Progenitor cell of endocrine pancreas (in vitro differentiated cells): ENCODE measurements at regions not wholly inside any gene's neighbourhood (a gene's known extent, or its start where the extent isn't known, plus 50 kb on each side); places are given as distances from the start of the nearest gene placed in this dataset.

Source experiments
- DNase-seq: peaks from one replicate; pipeline ENCODE4 v3.0.0; 2021; ENCODE audit warnings: low spot score; ENCODE audit not compliant: unreplicated experiment
- H3K27ac Mint-ChIP-seq: 2 replicates; pipeline ENCODE4 v1.8.0; 2021; ENCODE audit warnings: mild to moderate bottlenecking, moderate library complexity, mixed read lengths
- H3K27me3 Mint-ChIP-seq: 2 replicates; pipeline ENCODE4 v1.8.0; 2021; ENCODE audit warnings: mixed read lengths
- H3K36me3 Mint-ChIP-seq: 2 replicates; pipeline ENCODE4 v1.8.0; 2022; ENCODE audit warnings: mixed read lengths; ENCODE audit not compliant: insufficient read depth
- H3K4me1 Mint-ChIP-seq: 2 replicates; pipeline ENCODE4 v1.8.0; 2021; ENCODE audit warnings: low read depth, mixed read lengths
- H3K4me3 Mint-ChIP-seq: 2 replicates; pipeline ENCODE4 v1.8.0; 2021; ENCODE audit warnings: low read depth, mild to moderate bottlenecking, moderate library complexity, mixed read lengths
- H3K9me3 Mint-ChIP-seq: 2 replicates; pipeline ENCODE4 v1.8.0; 2021; ENCODE audit warnings: low read depth, mixed read lengths
- TF ChIP-seq, protein P1 (sequence below): fragments of 200-600 bp; sonication (generic); IDR thresholded peaks from one replicate; pipeline ENCODE4 v1.5.0; 2021; ENCODE audit warnings: antibody characterized with exemption, mild to moderate bottlenecking; ENCODE audit not compliant: unreplicated experiment

- no peaks in the 10 kb centered on the region for H3K4me1 Mint-ChIP-seq
- no peaks in the 10 kb centered on the region for H3K36me3 Mint-ChIP-seq
- no peak overlapping the region for H3K4me3 Mint-ChIP-seq
- H3K9me3 Mint-ChIP-seq: no peaks in the 10 kb centered on the region
- no peak overlapping the region for H3K27ac Mint-ChIP-seq
- TF ChIP-seq, protein P1, sequence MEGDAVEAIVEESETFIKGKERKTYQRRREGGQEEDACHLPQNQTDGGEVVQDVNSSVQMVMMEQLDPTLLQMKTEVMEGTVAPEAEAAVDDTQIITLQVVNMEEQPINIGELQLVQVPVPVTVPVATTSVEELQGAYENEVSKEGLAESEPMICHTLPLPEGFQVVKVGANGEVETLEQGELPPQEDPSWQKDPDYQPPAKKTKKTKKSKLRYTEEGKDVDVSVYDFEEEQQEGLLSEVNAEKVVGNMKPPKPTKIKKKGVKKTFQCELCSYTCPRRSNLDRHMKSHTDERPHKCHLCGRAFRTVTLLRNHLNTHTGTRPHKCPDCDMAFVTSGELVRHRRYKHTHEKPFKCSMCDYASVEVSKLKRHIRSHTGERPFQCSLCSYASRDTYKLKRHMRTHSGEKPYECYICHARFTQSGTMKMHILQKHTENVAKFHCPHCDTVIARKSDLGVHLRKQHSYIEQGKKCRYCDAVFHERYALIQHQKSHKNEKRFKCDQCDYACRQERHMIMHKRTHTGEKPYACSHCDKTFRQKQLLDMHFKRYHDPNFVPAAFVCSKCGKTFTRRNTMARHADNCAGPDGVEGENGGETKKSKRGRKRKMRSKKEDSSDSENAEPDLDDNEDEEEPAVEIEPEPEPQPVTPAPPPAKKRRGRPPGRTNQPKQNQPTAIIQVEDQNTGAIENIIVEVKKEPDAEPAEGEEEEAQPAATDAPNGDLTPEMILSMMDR: no peak
- no peaks in the 10 kb centered on the region for H3K27me3 Mint-ChIP-seq
- no peak for DNase-seq
Measured at GRCh38 chr5:40395251-40395650, 284.5 kb upstream of the PTGER4 start.

GRCh38 chr5:40394698-40395097, 285.0 kb upstream of the PTGER4 start:
- Mint-ChIP-seq H3K27ac (no peak overlapping the region), H3K27me3 (no peaks in the 10 kb centered on the region), H3K4me1 (no peaks in the 10 kb centered on the region), H3K9me3 (no peaks in the 10 kb centered on the region), H3K4me3 (no peak overlapping the region), H3K36me3 (no peaks in the 10 kb centered on the region)
- DNase-seq: no peak
- TF ChIP-seq, protein P1: no peak

GRCh38 chr5:40391642-40392041, 288.1 kb upstream of the PTGER4 start:
- H3K9me3 Mint-ChIP-seq: no peaks in the 10 kb centered on the region
- H3K36me3 Mint-ChIP-seq: no peaks in the 10 kb centered on the region
- TF ChIP-seq, protein P1: no peak
- H3K27ac Mint-ChIP-seq: no peak overlapping the region
- no peaks in the 10 kb centered on the region for H3K27me3 Mint-ChIP-seq
- DNase-seq: no peak
- H3K4me3 Mint-ChIP-seq: no peak overlapping the region
- H3K4me1 Mint-ChIP-seq: no peaks in the 10 kb centered on the region

DNA sequence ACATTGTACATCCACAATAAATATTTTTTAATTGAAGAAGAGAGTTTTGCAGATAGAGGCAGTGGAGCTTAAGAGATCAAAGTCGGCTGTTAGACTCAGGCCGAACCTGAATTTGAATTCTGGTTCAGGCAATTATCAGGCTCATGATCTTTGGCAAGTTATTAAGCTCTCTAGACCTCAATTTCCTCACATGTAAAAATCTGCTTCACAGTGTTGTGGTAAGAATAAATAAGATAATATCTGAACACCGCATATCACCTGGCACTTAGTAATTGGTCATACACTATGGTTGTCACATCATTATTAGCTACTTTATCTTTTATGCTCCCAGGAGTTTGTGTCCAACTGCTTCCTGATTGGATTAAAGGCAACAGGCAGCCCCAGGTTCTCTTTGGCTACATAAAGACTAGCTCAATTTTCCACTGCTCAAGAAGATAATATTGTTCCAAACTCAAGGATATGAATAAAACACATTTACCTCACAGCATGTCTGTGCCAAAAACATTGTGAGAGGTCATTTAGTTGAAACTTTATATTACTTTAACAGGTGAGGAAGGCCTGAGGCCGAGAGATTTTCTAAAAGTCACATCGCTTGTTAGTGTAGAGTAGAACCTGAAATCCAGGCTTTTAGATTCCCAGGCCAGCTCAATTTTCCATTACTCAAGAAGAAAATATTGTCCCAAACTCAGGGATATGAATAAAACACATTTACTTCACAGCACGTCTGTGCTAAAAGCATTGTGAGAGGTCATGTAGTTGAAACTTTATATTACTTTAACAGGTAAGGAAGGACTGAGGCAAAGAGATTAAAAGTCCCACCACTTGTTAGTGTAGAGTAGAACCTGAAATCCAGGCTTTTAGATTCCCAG, 289.2 kb upstream of the PTGER4 start:
- H3K27ac Mint-ChIP-seq: no peak overlapping the region
- no peak overlapping the region for H3K4me3 Mint-ChIP-seq
- H3K4me1 Mint-ChIP-seq: no peaks in the 10 kb centered on the region
- no peaks in the 10 kb centered on the region for H3K36me3 Mint-ChIP-seq
- H3K27me3 Mint-ChIP-seq: no peaks in the 10 kb centered on the region
- DNase-seq: no peak
- TF ChIP-seq, protein P1: no peak
- H3K9me3 Mint-ChIP-seq: no peaks in the 10 kb centered on the region

GRCh38 chr5:40389591-40389990, 290.1 kb upstream of the PTGER4 start:
- no peak overlapping the region for H3K27ac Mint-ChIP-seq
- no peaks in the 10 kb centered on the region for H3K36me3 Mint-ChIP-seq
- no peak for DNase-seq
- no peaks in the 10 kb centered on the region for H3K27me3 Mint-ChIP-seq
- H3K4me3 Mint-ChIP-seq: no peak overlapping the region
- H3K4me1 Mint-ChIP-seq: no peaks in the 10 kb centered on the region
- no peaks in the 10 kb centered on the region for H3K9me3 Mint-ChIP-seq
- TF ChIP-seq, protein P1: no peak
